ENCODE measurements at regions not wholly inside any gene's neighbourhood (a gene's known extent, or its start where the extent isn't known, plus 50 kb on each side); places are given as distances from the start of the nearest gene placed in this dataset.
A peak's percentile ranks its signal among the peaks of the same experiment; 100 is the strongest.

DNA sequence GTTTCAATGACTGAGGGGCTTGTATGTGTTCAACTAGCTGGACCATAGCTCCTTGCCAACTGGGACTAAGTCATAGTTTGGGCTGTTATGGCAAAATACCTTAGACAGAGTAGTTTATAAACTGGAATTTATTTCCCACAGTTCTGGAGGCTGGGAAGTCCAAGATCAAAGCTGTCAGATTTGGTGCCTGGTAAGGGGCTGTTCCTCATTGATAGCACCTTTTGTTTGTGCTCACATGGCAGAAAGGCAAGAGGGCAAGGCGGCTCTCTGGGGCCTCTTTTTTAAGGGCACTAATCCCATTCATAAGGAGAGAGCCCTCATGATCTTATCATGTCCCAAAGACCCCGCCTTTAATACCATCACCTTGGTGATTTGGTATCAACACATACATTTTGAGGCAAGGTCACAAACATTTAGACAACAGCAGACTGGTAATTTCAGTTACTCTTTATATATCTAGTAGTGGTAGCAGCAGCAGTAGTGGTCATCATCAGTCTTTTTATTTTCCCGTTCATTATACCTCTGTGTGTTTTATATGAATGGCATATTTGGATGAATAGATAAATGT is 477.0 kb downstream of the CCDC171 start:
- Histone ChIP-seq H3K9ac (ENCODE audit: low read length) (no peak overlapping the region), H3K18ac (ENCODE audit: low read depth in 1 of 2, low read length in 2 of 2) (no peak overlapping the region), H3K4me2 (ENCODE audit: low read length, poor library complexity, severe bottlenecking) (no peak overlapping the region), H3K23ac (ENCODE audit: low read length in 2 of 2) (no peak overlapping the region), H2BK15ac (ENCODE audit: low read depth, poor library complexity, severe bottlenecking) (no peak overlapping the region), H2BK120ac (ENCODE audit: low read depth, low read length) (peak overlapping the region; percentile 35), H3K79me1 (replicated peaks; ENCODE audit: low read length, poor library complexity, severe bottlenecking) (no peaks in the 10 kb centered on the region), H3K27ac (ENCODE audit: low read length, poor library complexity, severe bottlenecking) (peak overlapping the region; percentile 68), H2BK12ac (ENCODE audit: low read length in 2 of 2) (no peak overlapping the region), H3K27me3 (ENCODE audit: control insufficient read depth in 1 of 2, insufficient read depth in 1 of 2, low read length in 2 of 2) (no peaks in the 10 kb centered on the region), H2AK5ac (ENCODE audit: low read length, severe bottlenecking) (peak overlapping the region; percentile 91), H4K91ac (ENCODE audit: low read length) (no peak overlapping the region), H3K36me3 (ENCODE audit: control insufficient read depth in 1 of 2, insufficient read depth in 2 of 2, low read depth in 1 of 2, low read length in 2 of 2) (no peaks in the 10 kb centered on the region), H3K4ac (ENCODE audit: low read depth in 1 of 2, low read length in 2 of 2) (no peak overlapping the region), H3K9me3 (ENCODE audit: control insufficient read depth, low read length) (peaks cover 6% of the 10 kb centered on the region), H2AFZ (ENCODE audit: low read depth, low read length) (no peak overlapping the region), H3K14ac (ENCODE audit: low read length in 2 of 2) (no peak overlapping the region), H2BK5ac (ENCODE audit: low read depth, low read length, poor library complexity, severe bottlenecking) (peak overlapping the region; percentile 81), H3K4me3 (ENCODE audit: insufficient read depth in 1 of 2, low read depth in 1 of 2, low read length in 2 of 2) (no peak overlapping the region), H3K4me1 (ENCODE audit: control insufficient read depth, insufficient read depth, low read depth, low read length) (peaks cover 13% of the 10 kb centered on the region), H4K8ac (ENCODE audit: low read length) (no peak overlapping the region)
- DNase-seq: no peak
- WGBS: 97% methylated on average over 2 of the region's 3 CpGs

DNA sequence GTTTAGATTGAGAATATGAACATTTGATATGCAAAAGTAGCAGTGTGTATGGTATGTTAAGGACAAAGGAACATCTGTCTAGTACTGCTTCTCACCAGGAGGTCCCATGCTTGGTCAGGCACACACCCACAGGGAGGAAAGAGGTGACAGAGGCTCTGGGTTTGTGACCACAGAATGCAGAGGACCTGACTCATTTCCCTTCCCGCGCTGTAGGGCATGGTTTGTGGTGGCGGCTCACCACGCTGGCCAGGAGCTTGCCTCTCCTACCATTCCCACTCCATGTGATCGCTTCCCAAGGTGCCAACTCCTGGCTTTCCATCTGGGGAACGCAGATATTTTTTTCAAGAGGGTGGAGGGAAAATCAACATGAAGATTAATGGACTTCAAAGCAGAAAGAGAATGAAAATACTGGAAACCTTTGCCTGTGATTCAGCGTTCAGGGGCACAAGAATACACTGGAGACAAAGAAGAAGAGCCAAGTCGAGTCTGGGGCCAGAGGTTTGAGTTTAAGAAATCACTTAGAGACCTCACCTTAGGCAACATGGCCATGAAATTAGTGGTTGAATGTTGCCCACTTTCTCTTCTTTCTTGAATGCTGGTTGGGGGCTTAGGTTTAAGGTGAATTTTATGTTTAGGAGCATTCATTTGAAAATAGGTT is 477.8 kb downstream of the CCDC171 start:
- H3K9me3 ChIP-seq (ENCODE audit: control insufficient read depth, low read length): peaks cover 6% of the 10 kb centered on the region
- DNase-seq: peak; percentile 91
- H3K79me1 ChIP-seq (replicated peaks; ENCODE audit: low read length, poor library complexity, severe bottlenecking): no peaks in the 10 kb centered on the region
- 13% methylated on average over 8 of the region's 8 CpGs for WGBS
- H2AK5ac ChIP-seq (ENCODE audit: low read length, severe bottlenecking): peak overlapping the region; percentile 38
- H4K8ac ChIP-seq (ENCODE audit: low read length): no peak overlapping the region
- H3K4me3 ChIP-seq (ENCODE audit: insufficient read depth in 1 of 2, low read depth in 1 of 2, low read length in 2 of 2): no peak overlapping the region
- H2BK12ac ChIP-seq (ENCODE audit: low read length in 2 of 2): peak overlapping the region in 1 of 2 experiments; percentile 4
- H4K91ac ChIP-seq (ENCODE audit: low read length): no peak overlapping the region
- H3K27me3 ChIP-seq (ENCODE audit: control insufficient read depth in 1 of 2, insufficient read depth in 1 of 2, low read length in 2 of 2): no peaks in the 10 kb centered on the region
- H2AFZ ChIP-seq (ENCODE audit: low read depth, low read length): no peak overlapping the region
- no peak overlapping the region for H3K4me2 ChIP-seq (ENCODE audit: low read length, poor library complexity, severe bottlenecking)
- H3K9ac ChIP-seq (ENCODE audit: low read length): no peak overlapping the region
- peaks cover 13% of the 10 kb centered on the region for H3K4me1 ChIP-seq (ENCODE audit: control insufficient read depth, insufficient read depth, low read depth, low read length)
- no peak overlapping the region for H3K14ac ChIP-seq (ENCODE audit: low read length in 2 of 2)
- peak overlapping the region; percentile 93 for H2BK5ac ChIP-seq (ENCODE audit: low read depth, low read length, poor library complexity, severe bottlenecking)
- peak overlapping the region; percentile 88 for H3K27ac ChIP-seq (ENCODE audit: low read length, poor library complexity, severe bottlenecking)
- no peak overlapping the region for H2BK120ac ChIP-seq (ENCODE audit: low read depth, low read length)
- H2BK15ac ChIP-seq (ENCODE audit: low read depth, poor library complexity, severe bottlenecking): peak overlapping the region; percentile 71
- H3K18ac ChIP-seq (ENCODE audit: low read depth in 1 of 2, low read length in 2 of 2): no peak overlapping the region
- no peak overlapping the region for H3K23ac ChIP-seq (ENCODE audit: low read length in 2 of 2)
- no peaks in the 10 kb centered on the region for H3K36me3 ChIP-seq (ENCODE audit: control insufficient read depth in 1 of 2, insufficient read depth in 2 of 2, low read depth in 1 of 2, low read length in 2 of 2)
- H3K4ac ChIP-seq (ENCODE audit: low read depth in 1 of 2, low read length in 2 of 2): no peak overlapping the region

- H3K23ac ChIP-seq (ENCODE audit: low read length in 2 of 2): no peak overlapping the region
- H3K9ac ChIP-seq (ENCODE audit: low read length): no peak overlapping the region
- H3K4me3 ChIP-seq (ENCODE audit: insufficient read depth in 1 of 2, low read depth in 1 of 2, low read length in 2 of 2): no peak overlapping the region
- whole genome bisulfite sequencing: 16% methylated on average over 2 of the region's 2 CpGs
- no peak overlapping the region for H2AFZ ChIP-seq (ENCODE audit: low read depth, low read length)
- peak overlapping the region; percentile 13 for H2AK5ac ChIP-seq (ENCODE audit: low read length, severe bottlenecking)
- H3K4me1 ChIP-seq (ENCODE audit: control insufficient read depth, insufficient read depth, low read depth, low read length): peaks cover 13% of the 10 kb centered on the region
- H3K4ac ChIP-seq (ENCODE audit: low read depth in 1 of 2, low read length in 2 of 2): peak overlapping the region in 1 of 2 experiments; percentile 51
- H2BK15ac ChIP-seq (ENCODE audit: low read depth, poor library complexity, severe bottlenecking): peak overlapping the region; percentile 73
- DNase-seq: no peak
- peaks cover 6% of the 10 kb centered on the region for H3K9me3 ChIP-seq (ENCODE audit: control insufficient read depth, low read length)
- peak overlapping the region; percentile 1 to 45 for H3K18ac ChIP-seq (ENCODE audit: low read depth in 1 of 2, low read length in 2 of 2)
- no peaks in the 10 kb centered on the region for H3K79me1 ChIP-seq (replicated peaks; ENCODE audit: low read length, poor library complexity, severe bottlenecking)
- peak overlapping the region; percentile 70 for H4K91ac ChIP-seq (ENCODE audit: low read length)
- no peak overlapping the region for H2BK12ac ChIP-seq (ENCODE audit: low read length in 2 of 2)
- H4K8ac ChIP-seq (ENCODE audit: low read length): peak overlapping the region; percentile 73
- no peak overlapping the region for H3K14ac ChIP-seq (ENCODE audit: low read length in 2 of 2)
- peak overlapping the region; percentile 88 for H3K27ac ChIP-seq (ENCODE audit: low read length, poor library complexity, severe bottlenecking)
- H2BK120ac ChIP-seq (ENCODE audit: low read depth, low read length): no peak overlapping the region
- no peak overlapping the region for H3K4me2 ChIP-seq (ENCODE audit: low read length, poor library complexity, severe bottlenecking)
- H3K27me3 ChIP-seq (ENCODE audit: control insufficient read depth in 1 of 2, insufficient read depth in 1 of 2, low read length in 2 of 2): no peaks in the 10 kb centered on the region
- peak overlapping the region; percentile 94 for H2BK5ac ChIP-seq (ENCODE audit: low read depth, low read length, poor library complexity, severe bottlenecking)
- no peaks in the 10 kb centered on the region for H3K36me3 ChIP-seq (ENCODE audit: control insufficient read depth in 1 of 2, insufficient read depth in 2 of 2, low read depth in 1 of 2, low read length in 2 of 2)
Observed at GRCh38 chr9:16031486-16031885, 478.6 kb downstream of the CCDC171 start.

- Histone ChIP-seq H3K4ac (ENCODE audit: low read depth in 1 of 2, low read length in 2 of 2) (peak overlapping the region in 1 of 2 experiments; percentile 51), H3K4me3 (ENCODE audit: insufficient read depth in 1 of 2, low read depth in 1 of 2, low read length in 2 of 2) (no peak overlapping the region), H3K4me1 (ENCODE audit: control insufficient read depth, insufficient read depth, low read depth, low read length) (peaks cover 13% of the 10 kb centered on the region), H3K18ac (ENCODE audit: low read depth in 1 of 2, low read length in 2 of 2) (peak overlapping the region; percentile 1 to 45), H3K9ac (ENCODE audit: low read length) (no peak overlapping the region), H3K23ac (ENCODE audit: low read length in 2 of 2) (no peak overlapping the region), H2AFZ (ENCODE audit: low read depth, low read length) (no peak overlapping the region), H3K14ac (ENCODE audit: low read length in 2 of 2) (no peak overlapping the region), H2AK5ac (ENCODE audit: low read length, severe bottlenecking) (peak overlapping the region; percentile 13), H3K9me3 (ENCODE audit: control insufficient read depth, low read length) (peaks cover 6% of the 10 kb centered on the region), H3K36me3 (ENCODE audit: control insufficient read depth in 1 of 2, insufficient read depth in 2 of 2, low read depth in 1 of 2, low read length in 2 of 2) (no peaks in the 10 kb centered on the region), H2BK5ac (ENCODE audit: low read depth, low read length, poor library complexity, severe bottlenecking) (peak overlapping the region; percentile 94), H3K27me3 (ENCODE audit: control insufficient read depth in 1 of 2, insufficient read depth in 1 of 2, low read length in 2 of 2) (no peaks in the 10 kb centered on the region), H2BK15ac (ENCODE audit: low read depth, poor library complexity, severe bottlenecking) (peak overlapping the region; percentile 73), H4K91ac (ENCODE audit: low read length) (peak overlapping the region; percentile 70), H3K27ac (ENCODE audit: low read length, poor library complexity, severe bottlenecking) (peak overlapping the region; percentile 88), H2BK120ac (ENCODE audit: low read depth, low read length) (no peak overlapping the region), H2BK12ac (ENCODE audit: low read length in 2 of 2) (no peak overlapping the region), H3K79me1 (replicated peaks; ENCODE audit: low read length, poor library complexity, severe bottlenecking) (no peaks in the 10 kb centered on the region), H3K4me2 (ENCODE audit: low read length, poor library complexity, severe bottlenecking) (no peak overlapping the region), H4K8ac (ENCODE audit: low read length) (peak overlapping the region; percentile 73)
- WGBS: 93% methylated on average over 6 of the region's 6 CpGs
- DNase-seq: no peak
Observed at GRCh38 chr9:16031971-16032370, 479.1 kb downstream of the CCDC171 start.
